C4-2B (cell line): ENCODE measurements at regions not wholly inside any gene's neighbourhood (a gene's known extent, or its start where the extent isn't known, plus 50 kb on each side); places are given as distances from the start of the nearest gene placed in this dataset.

Experiments used
- ZFX ChIP-seq: fragments of 450-650 bp; IDR thresholded peaks from 2 replicates; pipeline ENCODE4 v1.6.1; 2017
- TF ChIP-seq, protein P1 (sequence below): fragments of 450-650 bp; conservative IDR thresholded peaks from 2 replicates; pipeline ENCODE4 v1.5.1; 2017; ENCODE audit warnings: mild to moderate bottlenecking

DNA sequence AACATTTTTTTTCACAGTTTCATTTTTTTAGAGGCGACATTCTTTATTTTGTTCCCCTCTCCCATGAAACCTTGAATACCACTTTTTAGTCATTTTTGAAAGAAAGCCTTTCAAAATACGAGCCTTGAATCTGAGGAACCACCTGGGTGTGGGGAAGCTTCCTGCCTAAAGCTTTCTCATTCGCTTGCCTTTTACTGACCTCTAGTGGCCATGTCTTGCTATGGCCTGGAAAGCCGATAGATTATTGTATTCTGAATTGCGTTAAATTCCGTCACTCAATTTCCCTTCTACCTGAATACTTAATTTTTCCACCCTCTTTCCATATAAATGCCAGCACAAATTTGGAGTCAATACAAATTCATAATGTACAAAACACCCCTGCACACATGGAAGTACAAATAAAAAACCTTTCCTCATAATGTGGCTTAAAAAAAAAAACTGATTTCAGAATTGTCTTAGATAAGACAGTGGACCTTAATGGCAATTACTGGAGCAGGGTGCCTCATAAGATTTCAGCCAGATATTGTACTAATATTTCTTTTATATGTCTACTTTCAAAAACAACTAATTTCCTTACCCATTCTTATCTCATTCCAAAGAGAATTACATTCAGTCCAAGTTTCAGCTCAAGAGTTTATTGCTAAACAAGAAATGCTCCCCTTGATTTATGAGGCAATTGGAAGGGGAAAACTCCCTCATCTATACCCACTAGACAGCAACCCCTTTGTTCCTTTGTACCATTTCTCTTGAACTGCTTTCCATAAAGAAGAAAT is 217.9 kb downstream of the CENPC start:
- TF ChIP-seq, protein P1, sequence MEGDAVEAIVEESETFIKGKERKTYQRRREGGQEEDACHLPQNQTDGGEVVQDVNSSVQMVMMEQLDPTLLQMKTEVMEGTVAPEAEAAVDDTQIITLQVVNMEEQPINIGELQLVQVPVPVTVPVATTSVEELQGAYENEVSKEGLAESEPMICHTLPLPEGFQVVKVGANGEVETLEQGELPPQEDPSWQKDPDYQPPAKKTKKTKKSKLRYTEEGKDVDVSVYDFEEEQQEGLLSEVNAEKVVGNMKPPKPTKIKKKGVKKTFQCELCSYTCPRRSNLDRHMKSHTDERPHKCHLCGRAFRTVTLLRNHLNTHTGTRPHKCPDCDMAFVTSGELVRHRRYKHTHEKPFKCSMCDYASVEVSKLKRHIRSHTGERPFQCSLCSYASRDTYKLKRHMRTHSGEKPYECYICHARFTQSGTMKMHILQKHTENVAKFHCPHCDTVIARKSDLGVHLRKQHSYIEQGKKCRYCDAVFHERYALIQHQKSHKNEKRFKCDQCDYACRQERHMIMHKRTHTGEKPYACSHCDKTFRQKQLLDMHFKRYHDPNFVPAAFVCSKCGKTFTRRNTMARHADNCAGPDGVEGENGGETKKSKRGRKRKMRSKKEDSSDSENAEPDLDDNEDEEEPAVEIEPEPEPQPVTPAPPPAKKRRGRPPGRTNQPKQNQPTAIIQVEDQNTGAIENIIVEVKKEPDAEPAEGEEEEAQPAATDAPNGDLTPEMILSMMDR: peak; percentile 88
- no peak for TF ChIP-seq ZFX
